ENCODE measurements at regions not wholly inside any gene's neighbourhood (a gene's known extent, or its start where the extent isn't known, plus 50 kb on each side); places are given as distances from the start of the nearest gene placed in this dataset.

DNA sequence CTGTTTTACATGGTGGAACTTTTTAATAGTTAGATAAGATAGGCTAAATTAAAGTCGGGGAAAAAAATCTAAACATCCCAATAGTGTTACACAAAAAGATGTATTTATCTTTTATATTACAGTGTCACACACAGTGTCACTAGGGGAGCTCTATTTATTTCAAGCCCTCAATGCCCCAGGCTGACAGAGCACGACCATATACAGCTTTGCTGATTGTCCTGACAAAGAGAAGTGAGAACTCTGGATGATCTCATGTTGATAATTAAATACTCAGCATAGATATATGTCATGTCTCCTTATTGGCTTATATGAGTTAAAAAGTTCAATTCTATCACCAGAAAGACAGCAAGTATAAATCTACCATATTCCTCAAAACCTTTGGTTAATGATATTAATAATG is 594.3 kb downstream of the LRFN5 start:
- Histone ChIP-seq H2BK5ac (ENCODE audit: low read depth, low read length, poor library complexity, severe bottlenecking) (no peak overlapping the region), H3K4me2 (ENCODE audit: low read depth, low read length) (no peak overlapping the region), H3K56ac (ENCODE audit: extremely low read depth, insufficient read depth, low read length) (no peak overlapping the region), H3K9me3 (ENCODE audit: control insufficient read depth, insufficient read depth, low read length) (no peaks in the 10 kb centered on the region), H2AK5ac (ENCODE audit: low read depth, low read length) (no peak overlapping the region), H3K4ac (ENCODE audit: low read depth, low read length) (no peak overlapping the region), H2AFZ (replicated peaks; ENCODE audit: low read length, poor library complexity) (no peak overlapping the region), H3K4me1 (ENCODE audit: control insufficient read depth, insufficient read depth, low read length) (no peaks in the 10 kb centered on the region), H2AK9ac (replicated peaks; ENCODE audit: low read depth, low read length, poor library complexity) (no peak overlapping the region), H3K27me3 (ENCODE audit: control insufficient read depth, insufficient read depth, low read length) (no peaks in the 10 kb centered on the region), H3K36me3 (ENCODE audit: control insufficient read depth, insufficient read depth, low read length) (no peaks in the 10 kb centered on the region), H3K14ac (replicated peaks; ENCODE audit: low read depth, low read length) (no peak overlapping the region), H3K9ac (ENCODE audit: low read depth, low read length) (no peak overlapping the region), H3K79me1 (ENCODE audit: low read depth in 1 of 2, low read length in 2 of 2) (no peaks in the 10 kb centered on the region), H3K18ac (ENCODE audit: low read depth, low read length) (no peak overlapping the region), H4K5ac (ENCODE audit: low read depth, low read length) (no peak overlapping the region), H4K8ac (ENCODE audit: low read depth in 2 of 2, low read length in 2 of 2) (no peak overlapping the region), H3K4me3 (ENCODE audit: insufficient read depth, low read depth, low read length) (no peak overlapping the region), H2BK120ac (ENCODE audit: low read depth, low read length) (no peak overlapping the region), H2BK15ac (ENCODE audit: low read depth, low read length) (no peak overlapping the region), H2BK20ac (ENCODE audit: low read depth, low read length) (no peak overlapping the region), H4K20me1 (ENCODE audit: insufficient read depth, low read length) (no peaks in the 10 kb centered on the region), H3K27ac (ENCODE audit: insufficient read depth, low read length) (no peak overlapping the region), H3K23ac (ENCODE audit: low read depth, low read length) (no peak overlapping the region), H3K9me1 (ENCODE audit: insufficient read depth, low read length) (no peaks in the 10 kb centered on the region), H4K91ac (ENCODE audit: insufficient read depth, low read depth, low read length) (no peak overlapping the region)
- WGBS, 2 experiments (ENCODE audit: extremely low coverage in 2 of 2, insufficient read length in 1 of 2): no CpG with 5 or more reads among the region's 2 CpGs
- DNase-seq: no peak
- no peak for ATAC-seq (ENCODE audit: low read depth)
- intact Hi-C loops (cut with micrococcal nuclease) (no loop called here), dilution Hi-C loops (cut with HindIII; ENCODE audit: low sequenced_read_pairs, unreplicated experiment) (no loop called here), in situ Hi-C loops (cut with MboI; ENCODE audit: low sequenced_read_pairs) (no loop called here)
- TF ChIP-seq, protein P1, sequence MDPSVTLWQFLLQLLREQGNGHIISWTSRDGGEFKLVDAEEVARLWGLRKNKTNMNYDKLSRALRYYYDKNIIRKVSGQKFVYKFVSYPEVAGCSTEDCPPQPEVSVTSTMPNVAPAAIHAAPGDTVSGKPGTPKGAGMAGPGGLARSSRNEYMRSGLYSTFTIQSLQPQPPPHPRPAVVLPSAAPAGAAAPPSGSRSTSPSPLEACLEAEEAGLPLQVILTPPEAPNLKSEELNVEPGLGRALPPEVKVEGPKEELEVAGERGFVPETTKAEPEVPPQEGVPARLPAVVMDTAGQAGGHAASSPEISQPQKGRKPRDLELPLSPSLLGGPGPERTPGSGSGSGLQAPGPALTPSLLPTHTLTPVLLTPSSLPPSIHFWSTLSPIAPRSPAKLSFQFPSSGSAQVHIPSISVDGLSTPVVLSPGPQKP (IDR thresholded peaks at IDR 0.05; ENCODE audit: borderline replicate concordance, low read depth, low read length): no peak
- no peak for TF ChIP-seq CHD1 (IDR thresholded peaks at IDR 0.05; ENCODE audit: low read depth, low read length)
- TF ChIP-seq RCOR1 (IDR thresholded peaks at IDR 0.05; ENCODE audit: insufficient replicate concordance, low read length): no peak
- TF ChIP-seq USF2 (IDR thresholded peaks at IDR 0.05; ENCODE audit: low read depth, low read length): no peak
- no peak for TF ChIP-seq RFX5 (IDR thresholded peaks at IDR 0.05; ENCODE audit: low read depth, low read length)
- TF ChIP-seq SMC3 (IDR thresholded peaks at IDR 0.05; ENCODE audit: low read depth, low read length): no peak
- TF ChIP-seq BHLHE40 (IDR thresholded peaks at IDR 0.05; ENCODE audit: low read depth, low read length): no peak
- no peak for TF ChIP-seq RAD21 (IDR thresholded peaks at IDR 0.05; ENCODE audit: low read length)
- TF ChIP-seq MAFK (IDR thresholded peaks at IDR 0.05; ENCODE audit: low read depth, low read length): no peak
- TF ChIP-seq NFE2L2 (IDR thresholded peaks at IDR 0.05; ENCODE audit: low read depth, low read length): no peak
- no peak for TF ChIP-seq MAZ (IDR thresholded peaks at IDR 0.05; ENCODE audit: borderline replicate concordance, low read depth, low read length)
- no peak for TF ChIP-seq POLR2A (IDR thresholded peaks at IDR 0.05; ENCODE audit: low read depth, low read length)
- no peak for TF ChIP-seq CTCF (conservative IDR thresholded peaks at IDR 0.05; ENCODE audit: low read depth, low read length)
- TF ChIP-seq MXI1 (IDR thresholded peaks at IDR 0.05; ENCODE audit: borderline replicate concordance, low read depth, low read length): no peak
- TF ChIP-seq FOS (IDR thresholded peaks at IDR 0.05; ENCODE audit: low read depth, low read length): no peak
- CTCF ChIA-PET: no interaction called here
- no TSS peak for BruUV-seq (replicated peaks)
- POLR2A ChIA-PET (ENCODE audit: unreplicated experiment): no interaction called here
